ENCODE measurements at regions not wholly inside any gene's neighbourhood (a gene's known extent, or its start where the extent isn't known, plus 50 kb on each side); places are given as distances from the start of the nearest gene placed in this dataset.

DNA sequence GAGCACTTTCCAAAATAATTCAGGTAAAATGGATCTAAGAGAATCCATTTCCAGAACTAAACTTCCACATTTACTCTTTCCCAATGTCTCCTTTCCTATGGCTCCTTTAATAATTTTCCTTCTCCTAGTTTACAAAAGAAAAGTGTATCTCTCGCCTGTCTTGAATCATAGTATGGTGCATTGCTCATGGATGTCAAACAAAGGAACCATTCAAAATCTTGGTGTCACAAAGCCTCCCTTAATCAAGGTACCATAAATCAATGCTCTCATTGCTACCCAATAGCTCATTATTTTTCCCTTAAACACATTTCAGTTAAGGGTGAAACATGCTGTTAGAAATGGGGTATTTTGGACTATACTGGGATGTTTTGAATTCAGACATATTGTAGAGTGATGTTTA is 57.6 kb upstream of the KCNMA1 start:
- TF ChIP-seq POLR2A (IDR thresholded peaks at IDR 0.05; ENCODE audit: low read depth) (no peak), POLR2AphosphoS5 (IDR thresholded peaks at IDR 0.05) (no peak), EP300 (IDR thresholded peaks at IDR 0.05) (no peak)
- TF ChIP-seq, protein P1, sequence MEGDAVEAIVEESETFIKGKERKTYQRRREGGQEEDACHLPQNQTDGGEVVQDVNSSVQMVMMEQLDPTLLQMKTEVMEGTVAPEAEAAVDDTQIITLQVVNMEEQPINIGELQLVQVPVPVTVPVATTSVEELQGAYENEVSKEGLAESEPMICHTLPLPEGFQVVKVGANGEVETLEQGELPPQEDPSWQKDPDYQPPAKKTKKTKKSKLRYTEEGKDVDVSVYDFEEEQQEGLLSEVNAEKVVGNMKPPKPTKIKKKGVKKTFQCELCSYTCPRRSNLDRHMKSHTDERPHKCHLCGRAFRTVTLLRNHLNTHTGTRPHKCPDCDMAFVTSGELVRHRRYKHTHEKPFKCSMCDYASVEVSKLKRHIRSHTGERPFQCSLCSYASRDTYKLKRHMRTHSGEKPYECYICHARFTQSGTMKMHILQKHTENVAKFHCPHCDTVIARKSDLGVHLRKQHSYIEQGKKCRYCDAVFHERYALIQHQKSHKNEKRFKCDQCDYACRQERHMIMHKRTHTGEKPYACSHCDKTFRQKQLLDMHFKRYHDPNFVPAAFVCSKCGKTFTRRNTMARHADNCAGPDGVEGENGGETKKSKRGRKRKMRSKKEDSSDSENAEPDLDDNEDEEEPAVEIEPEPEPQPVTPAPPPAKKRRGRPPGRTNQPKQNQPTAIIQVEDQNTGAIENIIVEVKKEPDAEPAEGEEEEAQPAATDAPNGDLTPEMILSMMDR (IDR thresholded peaks at IDR 0.05): no peak
- H3K4me3 ChIP-seq: no peak overlapping the region
- H3K27me3 ChIP-seq: no peaks in the 10 kb centered on the region
- intact Hi-C loops (cut with DNase I): no loop called here
- no peak overlapping the region for H3K27ac ChIP-seq (replicated peaks in 1 of 4)
- no peaks in the 10 kb centered on the region for H3K36me3 ChIP-seq
- 83% methylated on average over 1 of the region's 1 CpG for WGBS
- H3K4me1 ChIP-seq: no peaks in the 10 kb centered on the region
- no peak for DNase-seq (ENCODE audit: extremely low spot score)
- H3K9me3 ChIP-seq: no peaks in the 10 kb centered on the region

DNA sequence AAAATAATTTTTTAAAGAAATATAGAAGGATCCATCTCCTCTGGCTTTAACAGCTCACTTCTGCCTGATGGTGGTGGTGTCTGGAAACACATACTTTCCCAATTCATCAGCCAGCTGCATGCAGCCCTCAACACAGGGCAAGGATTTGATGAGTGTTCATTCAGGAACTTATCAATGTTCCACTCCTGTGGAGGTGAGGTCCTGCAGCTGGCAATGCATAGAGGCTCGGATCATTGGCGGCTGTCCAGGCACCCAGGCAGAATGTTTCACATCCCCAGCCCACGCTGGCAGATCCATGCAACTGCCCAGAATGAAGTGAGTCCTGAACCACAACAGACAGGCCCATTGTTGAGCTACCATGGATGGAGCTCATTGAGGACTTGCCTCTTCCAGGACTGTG is 55.2 kb upstream of the KCNMA1 start:
- H3K4me1 ChIP-seq: no peaks in the 10 kb centered on the region
- intact Hi-C loops (cut with DNase I): no loop called here
- no peaks in the 10 kb centered on the region for H3K9me3 ChIP-seq
- TF ChIP-seq, protein P1 (IDR thresholded peaks at IDR 0.05): no peak
- TF ChIP-seq POLR2A (IDR thresholded peaks at IDR 0.05; ENCODE audit: low read depth): no peak
- no peak for TF ChIP-seq EP300 (IDR thresholded peaks at IDR 0.05)
- TF ChIP-seq POLR2AphosphoS5 (IDR thresholded peaks at IDR 0.05): no peak
- DNase-seq (ENCODE audit: extremely low spot score): no peak
- no peak overlapping the region for H3K4me3 ChIP-seq
- no peaks in the 10 kb centered on the region for H3K36me3 ChIP-seq
- H3K27ac ChIP-seq (replicated peaks in 1 of 4): no peak overlapping the region
- no CpG with 5 or more reads among the region's 3 CpGs for WGBS
- H3K27me3 ChIP-seq: peaks cover 0 to 6% (median 0%) of the 10 kb centered on the region in 4 donors

DNA sequence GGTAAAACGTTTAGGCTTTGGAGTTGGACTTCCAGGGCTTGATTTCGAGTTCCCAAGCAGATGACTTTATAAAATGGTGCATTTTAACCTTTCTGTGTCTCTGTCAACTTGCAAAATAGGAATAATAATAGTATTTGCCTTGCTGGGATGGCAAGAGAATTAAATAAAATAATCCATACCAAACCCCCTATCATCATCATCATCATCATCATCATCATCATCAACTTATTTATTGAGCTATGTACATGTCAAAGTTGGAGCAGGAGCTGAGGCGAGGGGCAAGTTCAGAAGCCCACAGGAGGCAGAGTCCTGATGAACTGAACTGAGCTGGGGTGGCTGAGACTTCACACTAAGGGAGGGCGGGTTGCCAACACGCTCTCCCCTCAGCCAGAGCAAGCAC is 51.7 kb upstream of the KCNMA1 start:
- DNase-seq (ENCODE audit: extremely low spot score): no peak
- TF ChIP-seq POLR2A (IDR thresholded peaks at IDR 0.05; ENCODE audit: low read depth) (no peak), POLR2AphosphoS5 (IDR thresholded peaks at IDR 0.05) (no peak)
- TF ChIP-seq, protein P1 (IDR thresholded peaks at IDR 0.05): no peak
- Histone ChIP-seq H3K27me3 (peaks cover 0 to 11% (median 0%) of the 10 kb centered on the region in 4 donors), H3K4me3 (no peak overlapping the region), H3K9me3 (no peaks in the 10 kb centered on the region), H3K4me1 (no peaks in the 10 kb centered on the region), H3K27ac (replicated peaks in 1 of 4) (no peak overlapping the region), H3K36me3 (no peaks in the 10 kb centered on the region)
- intact Hi-C loops (cut with DNase I): no loop called here
- 73% methylated on average over 3 of the region's 5 CpGs for WGBS

DNA sequence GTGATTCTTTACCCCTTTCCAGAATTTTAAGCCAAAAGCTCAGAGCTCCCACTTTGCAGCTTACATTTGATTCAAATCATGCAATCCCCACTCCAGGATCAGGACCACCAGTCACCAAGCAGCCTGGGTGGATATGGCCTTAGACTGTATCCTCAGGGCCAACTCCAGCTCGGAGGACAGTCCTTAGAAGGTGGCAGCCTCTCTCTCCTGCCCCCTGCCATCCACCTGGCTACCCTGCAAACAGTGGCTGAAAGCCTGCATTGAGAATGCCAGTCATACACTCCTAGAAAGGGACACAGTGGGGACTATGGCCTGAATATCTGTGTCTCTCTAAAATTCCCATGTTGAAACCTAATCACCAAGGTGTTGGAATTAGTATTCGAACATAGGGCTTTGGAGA is 50.0 kb upstream of the KCNMA1 start:
- no peak overlapping the region for H3K4me3 ChIP-seq
- H3K9me3 ChIP-seq: no peaks in the 10 kb centered on the region
- H3K4me1 ChIP-seq: no peaks in the 10 kb centered on the region
- DNase-seq (ENCODE audit: extremely low spot score): peak; percentile 72
- 96% methylated on average over 2 of the region's 2 CpGs for WGBS
- no peaks in the 10 kb centered on the region for H3K36me3 ChIP-seq
- intact Hi-C loops (cut with DNase I): no loop called here
- H3K27ac ChIP-seq (replicated peaks in 1 of 4): no peak overlapping the region
- TF ChIP-seq, protein P1 (IDR thresholded peaks at IDR 0.05): no peak
- TF ChIP-seq POLR2A (IDR thresholded peaks at IDR 0.05; ENCODE audit: low read depth): no peak
- TF ChIP-seq POLR2AphosphoS5 (IDR thresholded peaks at IDR 0.05): no peak
- no peak for TF ChIP-seq EP300 (IDR thresholded peaks at IDR 0.05)
- peaks cover 0 to 11% (median 0%) of the 10 kb centered on the region in 4 donors for H3K27me3 ChIP-seq

Measured in esophagus muscularis mucosa (tissue), 4 donors.